ENCODE measurements at regions not wholly inside any gene's neighbourhood (a gene's known extent, or its start where the extent isn't known, plus 50 kb on each side); places are given as distances from the start of the nearest gene placed in this dataset.
A peak's percentile ranks its signal among the peaks of the same experiment; 100 is the strongest.

DNA sequence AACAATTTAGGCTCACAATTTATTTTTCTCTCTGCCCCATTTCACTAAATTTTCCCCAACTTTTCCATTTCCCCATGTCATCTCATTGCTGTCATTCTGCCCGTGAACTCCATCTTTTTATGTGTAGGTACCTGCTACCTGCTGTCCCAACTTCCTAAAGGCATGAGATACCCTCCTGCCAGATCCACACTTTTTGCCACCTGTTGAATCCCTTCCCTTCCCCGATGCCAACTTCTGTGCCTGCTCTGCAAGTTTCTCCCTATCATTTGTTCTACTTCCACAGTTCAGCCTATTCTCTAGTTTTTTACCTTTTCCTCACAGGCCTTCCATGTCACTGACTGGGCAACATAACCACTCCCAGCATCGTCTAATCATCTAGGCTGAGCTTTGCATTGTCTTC is 607.5 kb upstream of the KLF12 start:
- ATAC-seq: no peak

DNA sequence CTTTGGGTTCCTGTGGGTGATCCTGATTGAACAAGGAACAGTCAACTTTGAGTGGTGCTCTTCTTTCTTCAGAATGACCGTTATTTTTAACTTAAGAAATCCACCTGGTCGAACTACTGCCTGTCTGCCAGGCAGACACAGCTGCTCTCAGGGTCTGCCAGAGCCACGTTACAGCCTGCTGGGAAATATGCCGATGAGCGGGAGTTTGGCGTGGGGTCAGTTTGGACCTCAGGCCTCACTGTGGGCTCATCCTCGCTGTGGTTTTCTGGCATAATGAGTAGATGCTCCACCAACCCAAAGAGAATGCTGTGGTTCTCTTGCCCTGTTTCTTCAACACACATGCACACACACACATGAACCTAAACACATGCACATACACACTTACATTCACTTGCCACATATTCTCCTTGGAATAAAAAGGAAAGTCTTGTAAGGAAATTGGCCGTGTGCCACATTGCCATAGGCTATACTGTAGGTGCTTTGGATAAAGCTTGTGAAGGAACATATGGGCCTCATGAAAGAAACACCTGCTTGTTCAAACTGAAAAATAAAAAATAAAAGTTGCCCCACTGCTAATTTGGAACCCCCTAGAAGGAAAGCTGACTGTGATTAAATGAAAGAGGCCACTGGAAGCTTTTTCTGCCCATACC is 598.7 kb upstream of the KLF12 start:
- Histone ChIP-seq H3K27me3 (no peaks in the 10 kb centered on the region), H3K4me1 (no peaks in the 10 kb centered on the region), H3K36me3 (no peaks in the 10 kb centered on the region), H3K27ac (no peak overlapping the region), H3K9me3 (no peaks in the 10 kb centered on the region), H3K4me3 (no peak overlapping the region)
- intact Hi-C loops (cut with DNase I; ENCODE audit: low total_unique reads) (no loop called here), in situ Hi-C loops (cut with MboI; ENCODE audit: low sequenced_read_pairs in 4 of 4) (no loop called here)
- TF ChIP-seq POLR2A (IDR thresholded peaks at IDR 0.05): no peak
- TF ChIP-seq, protein P1, sequence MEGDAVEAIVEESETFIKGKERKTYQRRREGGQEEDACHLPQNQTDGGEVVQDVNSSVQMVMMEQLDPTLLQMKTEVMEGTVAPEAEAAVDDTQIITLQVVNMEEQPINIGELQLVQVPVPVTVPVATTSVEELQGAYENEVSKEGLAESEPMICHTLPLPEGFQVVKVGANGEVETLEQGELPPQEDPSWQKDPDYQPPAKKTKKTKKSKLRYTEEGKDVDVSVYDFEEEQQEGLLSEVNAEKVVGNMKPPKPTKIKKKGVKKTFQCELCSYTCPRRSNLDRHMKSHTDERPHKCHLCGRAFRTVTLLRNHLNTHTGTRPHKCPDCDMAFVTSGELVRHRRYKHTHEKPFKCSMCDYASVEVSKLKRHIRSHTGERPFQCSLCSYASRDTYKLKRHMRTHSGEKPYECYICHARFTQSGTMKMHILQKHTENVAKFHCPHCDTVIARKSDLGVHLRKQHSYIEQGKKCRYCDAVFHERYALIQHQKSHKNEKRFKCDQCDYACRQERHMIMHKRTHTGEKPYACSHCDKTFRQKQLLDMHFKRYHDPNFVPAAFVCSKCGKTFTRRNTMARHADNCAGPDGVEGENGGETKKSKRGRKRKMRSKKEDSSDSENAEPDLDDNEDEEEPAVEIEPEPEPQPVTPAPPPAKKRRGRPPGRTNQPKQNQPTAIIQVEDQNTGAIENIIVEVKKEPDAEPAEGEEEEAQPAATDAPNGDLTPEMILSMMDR (IDR thresholded peaks at IDR 0.05 in 4 of 5, conservative IDR thresholded peaks at IDR 0.05 in 1 of 5): no peak
- ATAC-seq (no peak), DNase-seq (no peak)

More for the DNA sequence above, 607.5 kb upstream of the KLF12 start:
- H3K27me3 ChIP-seq: no peaks in the 10 kb centered on the region
- DNase-seq: no peak
- H3K36me3 ChIP-seq: no peaks in the 10 kb centered on the region
- no peak overlapping the region for H3K4me3 ChIP-seq
- no peaks in the 10 kb centered on the region for H3K4me1 ChIP-seq
- TF ChIP-seq POLR2A (IDR thresholded peaks at IDR 0.05): no peak
- TF ChIP-seq, protein P1 (IDR thresholded peaks at IDR 0.05 in 4 of 5, conservative IDR thresholded peaks at IDR 0.05 in 1 of 5): no peak
- in situ Hi-C loops (cut with MboI; ENCODE audit: low sequenced_read_pairs in 4 of 4) (no loop called here), intact Hi-C loops (cut with DNase I; ENCODE audit: low total_unique reads) (no loop called here)
- H3K27ac ChIP-seq: no peak overlapping the region
- no peaks in the 10 kb centered on the region for H3K9me3 ChIP-seq

DNA sequence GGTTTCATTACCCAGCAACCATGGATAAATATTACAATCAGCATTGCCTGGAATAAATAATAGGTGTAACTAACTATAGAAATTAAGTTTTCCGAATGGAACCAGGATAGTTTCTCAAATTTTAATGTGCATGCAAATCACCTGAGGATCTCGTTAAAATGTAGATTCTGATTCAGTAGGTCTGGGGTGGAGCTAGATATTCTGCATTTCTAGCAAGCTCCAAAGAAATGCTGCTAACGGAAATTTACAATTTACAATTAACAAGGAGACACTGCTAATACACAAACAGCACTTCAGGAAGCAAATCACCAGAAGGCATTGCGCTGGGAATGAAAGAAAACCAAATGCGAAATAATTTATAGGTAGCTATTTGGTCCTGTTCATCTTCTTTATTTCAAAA is 597.5 kb upstream of the KLF12 start:
- Histone ChIP-seq H3K4me1 (no peaks in the 10 kb centered on the region), H3K36me3 (no peaks in the 10 kb centered on the region), H3K27ac (no peak overlapping the region), H3K4me3 (no peak overlapping the region), H3K9me3 (no peaks in the 10 kb centered on the region), H3K27me3 (no peaks in the 10 kb centered on the region)
- no peak for ATAC-seq
- TF ChIP-seq POLR2A (IDR thresholded peaks at IDR 0.05): no peak
- TF ChIP-seq, protein P1 (IDR thresholded peaks at IDR 0.05 in 4 of 5, conservative IDR thresholded peaks at IDR 0.05 in 1 of 5): no peak
- no peak for DNase-seq
- intact Hi-C loops (cut with DNase I; ENCODE audit: low total_unique reads): no loop called here
- in situ Hi-C loops (cut with MboI; ENCODE audit: low sequenced_read_pairs in 4 of 4): no loop called here

DNA sequence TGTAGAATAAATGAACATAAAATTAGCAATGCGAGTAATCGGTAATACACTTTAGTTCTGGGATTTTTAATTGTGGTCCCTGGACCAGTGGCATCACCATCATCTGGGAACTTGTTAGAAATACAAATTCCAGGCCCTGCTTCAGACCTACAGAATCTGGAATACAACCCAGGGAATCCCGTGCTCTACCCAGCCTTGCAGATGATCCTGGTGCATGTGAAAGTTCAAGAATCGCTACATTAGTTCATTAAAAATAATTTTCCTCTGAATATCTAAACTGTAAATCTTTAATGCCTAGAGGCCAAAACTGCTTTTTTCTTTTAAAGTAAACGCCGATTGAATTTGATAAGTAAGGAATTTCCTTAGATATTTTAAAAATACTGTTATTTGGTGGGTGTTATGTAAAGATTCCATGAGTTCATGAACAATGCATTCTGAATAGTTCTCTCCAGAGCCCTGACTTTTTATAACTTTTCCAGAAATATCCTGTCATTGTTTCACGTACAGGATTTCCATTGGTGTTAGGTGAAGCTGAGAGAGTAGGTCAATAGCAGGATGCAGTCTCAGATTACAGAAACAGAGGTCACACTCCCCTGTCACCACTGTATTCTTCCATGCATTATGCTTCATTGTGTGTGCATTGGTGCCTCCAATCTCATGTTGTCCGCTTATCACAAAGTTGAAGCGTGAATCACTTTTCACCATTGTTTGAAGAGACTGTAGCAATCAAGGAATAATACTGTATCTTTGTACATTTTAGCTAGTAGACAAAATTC is 596.5 kb upstream of the KLF12 start:
- intact Hi-C loops (cut with DNase I; ENCODE audit: low total_unique reads): no loop called here
- Histone ChIP-seq H3K27ac (no peak overlapping the region), H3K4me3 (no peak overlapping the region), H3K9me3 (no peaks in the 10 kb centered on the region), H3K27me3 (no peaks in the 10 kb centered on the region), H3K4me1 (no peaks in the 10 kb centered on the region), H3K36me3 (no peaks in the 10 kb centered on the region)
- no peak for DNase-seq
- ATAC-seq: peak in 1 of 2 donors; percentile 42
- TF ChIP-seq, protein P1 (IDR thresholded peaks at IDR 0.05 in 4 of 5, conservative IDR thresholded peaks at IDR 0.05 in 1 of 5): no peak
- TF ChIP-seq POLR2A (IDR thresholded peaks at IDR 0.05): no peak
- in situ Hi-C loops (cut with MboI; ENCODE audit: low sequenced_read_pairs in 4 of 4): no loop called here

All from gastrocnemius medialis (tissue), 4 donors.